NCI-H1930 (cell line): ENCODE measurements at regions not wholly inside any gene's neighbourhood (a gene's known extent, or its start where the extent isn't known, plus 50 kb on each side); places are given as distances from the start of the nearest gene placed in this dataset.
A peak's percentile ranks its signal among the peaks of the same experiment; 100 is the strongest.

Source experiments
- DNase-seq, 2 experiments: peaks; one replicate each; lab custom pipeline; 2025; lab: John Stamatoyannopoulos, UW

DNA sequence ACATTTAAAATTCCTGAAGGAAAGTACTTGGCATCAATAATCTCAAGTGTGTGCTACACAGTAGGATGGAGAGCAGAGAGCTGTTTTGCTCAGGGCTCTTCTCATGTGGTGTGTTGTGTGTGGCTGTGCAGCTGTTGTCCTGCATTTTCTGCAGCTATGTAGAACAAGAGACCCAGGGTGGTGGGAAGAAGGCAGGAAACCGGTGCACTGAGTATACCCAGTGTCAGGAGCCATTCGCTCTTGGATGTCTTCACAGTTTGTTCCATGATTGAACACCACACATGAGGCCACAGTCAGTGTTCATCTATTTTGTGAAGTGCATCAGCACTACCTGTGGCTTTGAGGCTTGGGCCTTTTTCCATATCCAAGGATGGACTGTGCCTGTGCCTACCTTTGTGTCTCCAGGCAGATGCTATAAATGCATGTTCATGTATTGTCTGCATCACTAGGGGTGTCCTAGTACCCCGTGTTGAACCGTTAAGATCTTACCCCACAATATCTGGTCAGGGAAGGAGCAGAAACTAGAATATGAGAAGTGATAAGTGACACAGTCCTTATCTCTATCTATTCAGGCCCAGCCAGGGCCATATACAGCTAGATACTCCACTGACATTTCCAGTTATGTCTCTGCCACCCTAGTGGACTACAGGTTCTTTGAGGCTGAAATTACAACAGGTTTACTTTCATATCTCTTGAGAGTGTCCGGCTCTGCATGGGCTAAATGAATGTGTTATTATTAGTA lies 194.3 kb downstream of the NR2F2 start:
- DNase-seq, result no peak

DNA sequence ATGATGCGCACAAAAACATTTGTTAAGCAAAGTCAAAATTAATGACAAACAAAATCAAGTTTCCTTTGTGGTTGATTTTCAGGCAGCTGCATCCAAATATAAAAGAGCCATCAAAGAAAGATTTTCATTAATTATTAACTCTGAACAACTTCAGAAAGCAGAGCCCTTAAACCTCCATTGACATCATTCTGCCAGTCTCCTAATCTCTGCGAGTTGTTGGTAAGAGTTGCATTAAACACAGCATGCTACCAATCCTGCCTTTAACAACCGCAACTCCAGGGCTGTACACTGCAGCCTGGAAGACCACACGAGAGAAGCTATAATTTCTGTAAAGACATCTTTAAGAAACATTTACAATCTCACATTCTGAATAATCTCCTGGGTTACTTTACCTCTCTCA lies 204.6 kb downstream of the NR2F2 start:
- no peak for DNase-seq

DNA sequence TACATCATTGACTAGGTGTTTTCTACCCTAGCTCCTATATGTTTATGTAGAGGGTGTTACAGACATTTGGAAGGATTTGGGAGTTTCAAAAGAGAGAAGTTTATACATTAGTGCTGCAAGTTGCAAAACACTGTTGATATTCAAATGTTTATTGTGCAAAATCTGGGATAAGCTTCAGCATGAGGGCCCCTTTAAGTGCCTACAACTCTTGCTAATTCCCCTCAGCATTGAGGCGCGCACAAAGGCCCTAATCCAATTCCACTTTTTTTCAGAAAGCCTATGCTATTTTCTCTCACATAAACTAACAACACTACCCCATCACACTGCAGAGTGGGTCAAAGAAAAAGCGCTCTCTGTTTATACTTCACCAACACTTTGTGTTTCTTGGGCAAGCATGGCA lies 208.0 kb downstream of the NR2F2 start:
- no peak for DNase-seq

DNA sequence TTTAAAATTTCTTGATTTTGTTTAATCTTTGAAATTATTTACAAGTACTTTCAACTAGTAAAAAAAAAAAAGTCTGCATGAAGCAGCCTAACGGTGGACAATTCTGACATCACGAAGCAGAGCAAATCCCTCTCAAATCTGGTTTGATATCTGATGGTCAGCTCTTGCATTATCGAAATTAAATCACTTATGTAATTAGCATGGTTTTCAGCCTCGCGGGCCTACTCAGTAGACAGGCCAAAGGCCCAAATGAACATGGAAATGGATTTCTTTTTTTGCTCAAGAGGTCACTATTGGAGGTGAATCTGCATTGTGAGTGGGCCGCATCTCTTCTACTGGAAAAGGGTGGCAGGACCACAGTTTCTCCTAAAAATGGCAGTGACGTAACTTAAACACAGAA lies 209.8 kb downstream of the NR2F2 start:
- DNase-seq, result no peak

DNA sequence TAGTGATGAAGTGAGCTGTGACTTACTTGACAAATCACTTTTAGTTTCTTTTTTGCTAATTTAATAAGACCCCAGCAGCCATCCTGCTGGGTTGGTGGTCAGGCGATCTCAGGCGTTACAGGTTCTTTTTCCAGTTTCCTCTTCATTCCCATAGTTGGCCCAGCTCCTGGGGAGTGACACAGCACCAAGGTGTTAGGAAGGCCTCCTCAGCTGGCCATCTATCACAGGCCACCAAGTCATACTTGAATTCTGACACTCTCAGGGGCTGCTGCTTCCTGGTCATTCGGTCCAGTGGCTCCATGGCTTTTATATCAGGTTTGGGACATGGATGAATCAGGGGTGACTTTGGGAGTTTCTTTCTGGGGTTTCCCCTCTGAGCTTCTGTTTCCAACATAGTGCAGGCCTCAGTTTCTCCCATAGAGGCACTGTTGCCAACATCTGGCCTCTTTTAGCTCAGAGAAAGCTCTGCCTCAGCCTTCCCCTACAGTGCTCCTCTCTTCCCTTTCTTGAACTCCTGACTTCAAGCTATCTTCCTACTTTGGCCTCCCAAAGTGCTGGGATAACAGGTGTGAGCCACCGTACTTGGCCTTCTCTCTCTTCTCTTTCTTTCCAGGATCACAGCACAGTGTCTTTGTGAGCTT lies 211.8 kb downstream of the NR2F2 start:
- no peak for DNase-seq

DNA sequence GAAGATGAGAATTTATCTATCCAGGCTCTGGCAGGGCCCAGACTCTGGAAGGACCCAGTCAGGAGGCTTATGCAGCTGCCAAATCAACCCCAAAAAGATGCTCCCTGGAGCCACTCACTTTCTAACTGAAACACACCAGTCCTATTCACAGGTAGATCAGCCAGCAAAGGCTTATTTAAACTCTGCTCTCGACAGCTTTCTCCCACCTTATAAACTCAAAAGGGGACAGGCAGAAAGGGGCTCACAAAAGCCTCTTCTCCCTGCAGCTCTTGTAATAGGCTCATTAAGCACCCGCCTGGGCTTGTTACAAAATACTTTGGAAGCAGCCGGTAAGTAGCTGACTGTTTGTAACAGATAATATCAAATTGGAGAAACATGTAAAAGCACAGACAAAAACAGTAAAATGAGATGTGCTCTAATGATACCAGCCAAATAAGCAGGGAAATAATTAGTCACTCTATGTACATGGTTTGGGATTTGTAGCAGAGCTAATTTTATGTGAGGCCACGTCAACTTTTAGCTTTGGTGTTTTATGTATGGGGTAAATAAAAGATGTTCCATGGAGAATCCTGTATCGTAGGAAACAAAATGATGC lies 213.8 kb downstream of the NR2F2 start:
- DNase-seq, result peak; percentile 33 to 51

DNA sequence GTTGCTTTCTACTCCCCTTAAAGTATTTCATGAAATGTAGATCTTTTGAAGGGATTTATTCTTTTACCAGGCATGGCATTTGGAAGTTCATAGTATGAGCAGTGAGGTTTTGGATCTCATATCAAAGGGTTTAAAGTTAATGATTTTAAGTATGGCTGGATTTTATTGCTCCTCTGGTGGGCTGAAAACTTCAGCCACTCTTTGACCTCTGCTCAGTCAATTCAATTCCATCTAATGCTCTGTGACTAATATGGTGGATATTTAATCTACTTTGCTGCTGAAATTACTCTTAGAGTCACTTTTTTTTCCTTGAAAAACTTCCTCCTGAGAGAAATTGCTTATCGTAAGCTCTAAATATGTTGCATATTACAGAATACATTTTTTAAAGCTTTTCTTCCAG lies 218.6 kb downstream of the NR2F2 start:
- DNase-seq, result no peak

DNA sequence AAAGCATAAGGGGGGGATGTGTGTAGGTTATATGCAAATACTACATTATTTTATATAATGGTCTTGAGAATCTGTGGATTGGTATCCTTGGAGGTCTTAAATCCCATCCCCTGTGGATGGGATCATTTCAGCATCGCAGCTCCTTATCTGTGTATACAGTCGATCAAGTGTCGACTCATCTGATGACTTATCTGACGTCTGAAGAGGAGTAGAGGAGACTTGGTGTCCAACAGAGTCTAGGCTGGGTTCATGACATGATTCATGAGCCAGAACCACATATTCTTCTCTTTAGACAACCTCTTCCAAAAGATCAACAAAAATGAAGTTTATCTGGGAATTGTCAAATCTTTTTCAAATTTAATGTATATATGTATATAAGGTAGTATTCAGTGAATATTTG lies 220.7 kb downstream of the NR2F2 start:
- DNase-seq, result no peak

DNA sequence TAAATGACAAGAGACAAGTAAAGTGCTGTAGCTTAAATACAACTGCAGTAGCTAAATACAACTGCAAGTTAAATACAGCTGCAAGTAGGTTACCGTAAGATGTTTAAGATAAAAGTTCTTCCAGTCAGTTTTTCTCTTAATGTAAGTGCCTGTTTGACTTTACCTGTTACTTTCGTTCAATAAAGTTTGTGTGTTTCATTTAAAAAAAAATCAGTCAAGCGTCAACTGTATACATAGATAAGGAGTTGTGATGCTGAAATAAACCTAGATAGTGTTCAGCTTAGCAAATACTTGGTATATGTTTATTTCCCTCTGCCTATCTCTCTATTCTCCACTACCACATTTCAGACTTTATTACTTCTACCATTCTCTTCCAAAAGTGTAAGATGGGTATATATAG lies 221.2 kb downstream of the NR2F2 start:
- no peak for DNase-seq

DNA sequence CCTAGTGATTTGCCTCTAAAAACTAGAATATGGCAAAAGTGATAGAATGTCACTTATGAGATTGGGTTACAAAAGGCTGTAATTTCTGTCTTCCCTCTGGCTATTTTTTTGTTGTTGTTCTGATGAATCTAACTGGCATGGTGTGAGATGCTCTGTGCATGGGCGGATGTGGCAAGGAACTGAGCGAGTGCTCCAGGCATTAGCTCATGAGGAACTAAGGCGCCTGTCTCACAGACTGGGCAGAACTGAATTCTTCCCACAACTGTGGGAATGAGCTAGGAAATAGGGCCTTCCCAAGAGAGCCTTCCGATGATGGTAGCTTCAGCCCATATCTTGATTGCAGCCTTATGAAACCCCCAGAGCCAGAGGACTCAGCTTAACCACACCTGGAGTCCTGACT lies 222.5 kb downstream of the NR2F2 start:
- no peak for DNase-seq

DNA sequence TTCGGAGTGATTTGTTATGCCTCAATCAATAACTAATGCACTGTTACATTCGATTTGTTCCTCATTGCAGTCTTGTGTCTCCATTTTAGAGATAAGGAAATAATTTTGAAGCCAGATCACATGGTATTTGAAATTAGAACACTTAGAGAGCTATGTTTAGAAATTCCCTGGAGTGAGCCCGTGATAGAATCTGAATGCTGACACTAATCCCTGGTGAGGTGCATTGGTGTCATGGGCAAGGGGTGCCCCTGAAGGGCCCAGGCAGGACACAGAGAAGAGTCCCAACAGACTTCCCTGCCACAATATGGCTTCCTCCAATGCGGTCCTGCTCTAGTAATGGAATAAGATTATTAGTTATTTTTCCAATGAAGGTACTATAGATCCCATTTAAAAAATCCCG lies 223.0 kb downstream of the NR2F2 start:
- DNase-seq, result no peak

DNA sequence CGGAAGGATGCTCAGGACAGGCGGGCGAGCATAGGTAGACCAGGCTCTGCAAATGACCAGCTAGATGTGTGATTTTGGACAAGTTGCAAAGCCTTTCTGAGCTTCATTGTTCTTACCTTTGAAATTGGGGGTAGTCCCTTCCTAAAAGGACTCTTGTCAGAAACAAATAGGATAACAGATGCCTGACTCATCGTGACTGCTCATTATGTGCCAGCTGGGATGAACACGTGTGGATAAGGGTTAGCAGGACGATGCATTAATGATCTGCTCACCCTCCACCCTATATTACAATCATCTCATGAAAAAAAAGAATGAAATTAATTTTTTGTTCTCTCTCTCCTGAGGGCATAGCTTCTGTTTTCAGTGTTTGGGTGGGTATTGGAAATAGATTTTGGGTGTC lies 223.4 kb downstream of the NR2F2 start:
- DNase-seq, result no peak

DNA sequence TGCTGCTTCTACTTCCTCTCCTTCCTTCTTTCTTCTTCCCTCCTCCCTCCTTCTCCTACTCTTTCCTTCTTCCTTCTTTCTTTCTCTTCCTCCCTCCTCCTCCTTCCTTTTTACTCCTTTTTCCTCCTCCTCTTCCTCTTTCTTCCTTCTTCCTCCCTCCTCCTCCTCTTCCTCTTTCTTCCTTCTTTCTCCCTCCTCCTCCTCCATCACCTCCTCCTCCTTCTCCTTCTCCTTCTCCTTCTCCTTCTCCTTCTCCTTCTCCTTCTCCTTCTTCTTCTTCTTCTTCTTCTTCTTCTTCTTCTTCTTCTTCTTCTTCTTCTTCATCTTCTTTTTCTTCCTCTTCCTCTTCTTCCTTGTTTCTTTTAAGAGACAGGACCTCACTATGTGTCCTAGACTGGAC lies 224.0 kb downstream of the NR2F2 start:
- DNase-seq, result no peak

DNA sequence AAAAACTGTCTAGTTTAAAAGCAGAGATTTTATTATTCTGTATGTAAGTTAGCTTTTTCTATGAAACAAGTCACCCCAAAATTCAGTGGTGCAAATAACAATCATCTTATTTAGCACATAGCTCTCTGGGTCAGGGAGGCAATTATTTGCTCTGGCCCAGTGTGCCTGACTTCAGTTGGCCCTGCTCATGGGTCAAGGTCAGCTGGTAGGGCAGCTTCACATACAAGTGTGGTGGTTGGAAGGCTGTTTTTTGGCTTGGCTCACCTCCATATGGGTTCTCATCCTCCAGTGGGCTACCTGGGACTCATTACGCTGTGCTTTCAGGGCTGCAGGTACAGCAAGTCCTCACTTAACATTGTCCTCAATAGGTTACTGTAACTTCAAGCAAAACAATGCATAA lies 228.6 kb downstream of the NR2F2 start:
- DNase-seq, result no peak

DNA sequence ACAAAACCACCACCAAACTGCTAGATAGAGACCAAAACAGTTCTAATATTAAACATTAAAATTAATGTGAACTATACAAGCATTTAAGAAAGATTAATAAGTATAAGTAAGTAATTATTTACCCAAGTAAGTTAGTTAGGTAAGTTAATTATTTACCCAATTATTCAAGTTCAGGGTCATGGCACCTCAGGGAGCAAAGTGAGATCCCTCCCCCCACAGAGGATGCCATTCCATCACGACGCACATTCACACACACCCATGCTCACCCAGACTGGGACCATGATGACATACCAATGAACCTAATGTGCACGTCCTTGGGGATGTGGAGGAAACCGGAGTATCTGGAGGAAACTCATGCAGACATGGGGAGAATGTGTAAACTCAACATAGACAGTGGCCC lies 229.1 kb downstream of the NR2F2 start:
- no peak for DNase-seq

DNA sequence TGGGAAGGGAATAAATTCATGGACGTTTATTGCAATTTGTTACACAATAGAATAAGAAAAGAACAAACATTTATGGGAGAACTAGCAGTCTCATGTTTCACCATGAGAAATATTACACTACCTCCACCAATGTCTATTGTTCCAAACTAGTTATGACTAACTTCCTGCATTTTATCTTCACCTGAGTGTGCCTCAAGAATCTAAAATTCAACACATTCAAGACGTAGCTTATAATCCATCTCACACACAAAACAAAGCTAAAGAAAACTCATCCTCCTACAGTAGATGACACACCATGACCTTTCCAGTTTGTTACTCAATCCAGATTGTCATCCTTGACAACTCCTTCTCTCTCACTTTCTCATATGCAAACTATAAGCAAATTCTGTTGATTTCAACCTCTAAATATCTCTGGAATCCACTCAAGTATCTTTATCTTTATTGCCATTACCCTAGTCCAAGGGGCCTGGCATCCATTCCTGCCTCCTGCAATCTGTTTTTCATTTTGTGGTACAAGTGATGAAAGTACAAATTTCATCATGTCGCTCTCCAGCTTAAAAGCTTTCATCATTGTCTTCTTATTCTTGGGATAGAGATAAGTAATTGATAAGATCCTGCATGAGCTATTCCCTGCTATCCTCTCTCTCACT lies 229.9 kb downstream of the NR2F2 start:
- DNase-seq, result no peak

DNA sequence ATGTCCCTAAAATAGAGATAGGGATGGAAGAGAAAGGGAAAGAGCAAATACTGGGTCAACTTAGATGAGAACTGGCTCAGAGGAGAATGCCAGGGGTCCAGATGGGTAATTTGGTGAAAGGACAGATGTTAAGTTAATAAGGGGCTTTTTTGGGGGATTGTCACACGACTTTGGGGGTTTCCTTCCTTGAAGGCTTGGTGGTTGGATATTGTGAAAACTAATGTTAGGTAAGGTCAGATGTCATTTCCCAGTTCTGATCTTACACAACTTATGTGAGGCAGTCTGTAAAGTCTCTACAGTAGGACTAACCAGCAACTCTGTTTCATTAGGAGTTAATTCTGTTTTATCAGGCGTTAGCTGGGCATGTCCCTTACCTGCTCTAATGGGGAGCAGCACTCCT lies 231.1 kb downstream of the NR2F2 start:
- DNase-seq, result no peak

DNA sequence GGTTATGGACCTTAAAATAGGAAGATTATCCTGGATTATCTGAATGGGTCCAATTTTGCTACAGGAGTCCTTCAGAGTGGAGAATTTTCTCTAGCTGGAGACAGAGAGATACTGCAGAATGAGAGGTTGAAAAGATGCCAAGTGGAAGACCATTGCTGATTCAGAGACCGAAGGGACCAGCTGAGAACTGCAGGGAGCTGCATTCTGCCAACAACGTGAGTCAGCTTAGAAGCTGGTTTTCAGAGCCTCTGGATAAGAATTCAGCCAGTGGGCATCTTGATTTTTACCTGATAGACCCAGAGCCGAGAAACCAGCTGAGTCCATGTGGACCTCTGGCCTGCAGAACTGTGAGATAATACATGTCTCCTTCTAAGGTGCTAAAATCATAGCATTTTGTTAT lies 234.0 kb downstream of the NR2F2 start:
- DNase-seq, result no peak

DNA sequence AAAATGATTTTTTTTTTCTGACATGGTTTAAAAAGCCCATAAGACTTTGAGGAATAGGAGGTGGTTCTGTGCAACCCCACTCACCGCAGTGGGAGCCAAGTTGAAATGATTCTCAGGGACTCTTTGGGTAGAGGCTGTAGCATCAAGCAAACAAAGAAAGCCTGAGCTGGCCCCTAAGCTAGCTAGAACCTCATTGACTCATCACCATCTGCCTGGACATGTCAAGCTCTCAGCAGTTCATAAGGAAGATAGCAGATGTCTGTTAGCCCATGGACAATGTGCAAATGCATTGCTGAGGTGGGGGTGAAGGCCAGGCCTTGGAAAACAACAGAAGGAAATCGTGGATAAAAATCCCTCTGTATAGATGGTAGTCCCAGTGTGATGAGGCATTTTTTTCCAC lies 234.8 kb downstream of the NR2F2 start:
- no peak for DNase-seq

DNA sequence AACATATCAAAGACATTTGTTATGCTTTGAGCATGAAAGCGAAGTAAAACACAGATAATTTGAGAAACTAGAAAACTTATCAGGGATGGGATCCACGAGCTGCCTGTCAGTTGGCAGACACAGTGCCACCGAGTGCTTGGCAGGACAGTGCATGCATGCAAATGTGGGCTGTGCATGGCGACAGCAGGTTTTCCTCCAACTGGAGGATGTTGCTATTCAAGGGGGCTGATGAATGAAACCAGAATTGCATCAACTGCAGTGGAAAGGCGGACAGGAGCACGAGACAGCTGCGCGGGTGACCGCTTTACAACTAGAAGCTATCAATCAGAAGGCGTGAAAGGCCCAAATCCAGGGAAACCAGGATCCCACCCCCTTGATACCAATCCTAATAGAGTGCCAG lies 244.3 kb downstream of the NR2F2 start:
- no peak for DNase-seq

DNA sequence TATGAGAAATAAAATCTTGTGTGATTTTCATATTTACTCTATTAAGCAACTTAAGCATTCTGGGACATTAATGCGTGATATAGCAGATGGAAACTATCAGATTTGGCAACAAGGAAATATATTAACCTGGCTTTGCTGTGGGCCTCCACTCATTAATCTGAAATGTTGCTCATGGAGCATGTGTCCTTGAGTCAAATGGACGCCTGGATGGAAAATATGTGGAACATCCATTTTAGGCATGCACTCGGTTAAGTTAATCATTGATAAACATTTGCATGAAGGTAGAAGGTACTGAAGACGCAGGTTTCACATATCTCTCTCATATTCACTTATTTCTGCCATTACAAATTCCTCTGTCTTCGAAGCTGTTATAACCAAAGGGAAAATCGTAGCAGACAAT lies 246.1 kb downstream of the NR2F2 start:
- DNase-seq, result no peak

DNA sequence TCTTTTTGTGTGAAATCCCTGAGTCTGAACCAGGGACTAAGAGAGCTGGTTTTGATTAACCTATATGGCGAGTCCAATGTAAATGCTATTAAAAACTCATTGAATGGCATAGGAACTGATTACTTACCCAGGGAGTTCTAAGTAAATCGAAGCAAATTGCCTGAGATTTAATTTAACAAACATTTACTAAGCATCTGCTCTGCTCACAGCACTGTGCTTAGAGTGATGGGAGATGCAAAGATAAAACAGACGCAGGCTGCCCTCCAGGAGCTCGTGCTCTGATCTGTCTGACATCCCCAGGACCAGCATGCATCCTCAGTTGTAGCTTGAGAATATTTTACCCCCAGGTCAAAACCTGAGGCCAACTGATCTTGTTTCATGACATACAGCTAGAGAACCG lies 247.9 kb downstream of the NR2F2 start:
- DNase-seq, result peak in 1 of 2 experiments; percentile 4

DNA sequence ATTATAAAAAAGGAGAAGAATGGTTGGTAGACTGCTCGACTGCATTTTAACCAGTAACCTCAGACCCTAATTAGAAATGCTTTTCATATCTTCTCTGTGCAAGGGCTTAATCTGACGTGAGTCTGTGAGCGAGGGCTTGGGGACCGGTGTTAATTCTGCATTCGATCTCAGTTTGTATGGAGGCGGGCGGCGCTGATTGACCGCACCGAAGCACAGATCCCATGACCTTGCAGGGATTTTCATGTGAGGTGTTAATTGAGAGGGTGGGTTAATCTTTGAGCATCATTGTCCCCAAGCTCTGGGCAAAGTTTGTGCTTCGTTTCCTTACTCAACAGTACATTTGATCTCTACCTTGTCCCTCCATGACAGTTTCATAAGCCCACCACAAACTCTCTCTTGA lies 250.9 kb downstream of the NR2F2 start:
- DNase-seq, result no peak
